ENCODE measurements at regions not wholly inside any gene's neighbourhood (a gene's known extent, or its start where the extent isn't known, plus 50 kb on each side); places are given as distances from the start of the nearest gene placed in this dataset.

- DNase-seq: no peak
Observed at GRCh38 chr1:117678246-117678977, 72.6 kb downstream of the TENT5C start.

DNA sequence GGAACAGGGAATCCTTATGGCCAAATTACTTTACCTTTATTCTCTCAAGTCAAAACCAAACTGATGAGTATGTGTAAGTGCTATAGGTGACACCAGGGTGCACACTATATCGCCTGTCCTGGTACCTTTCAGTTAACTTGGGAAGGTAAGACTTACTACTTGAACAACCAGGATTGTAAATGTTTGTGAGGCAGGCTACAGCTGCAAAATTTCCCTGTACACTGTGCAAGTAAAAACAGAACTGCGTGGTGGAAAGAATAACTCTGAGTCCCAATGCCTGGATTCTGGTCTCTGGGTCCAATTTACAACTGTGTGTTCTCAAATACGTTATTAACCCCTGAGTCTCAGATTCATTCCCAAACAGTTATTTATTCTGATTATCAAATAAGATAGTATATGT, 73.5 kb downstream of the TENT5C start:
- no peak for DNase-seq

DNA sequence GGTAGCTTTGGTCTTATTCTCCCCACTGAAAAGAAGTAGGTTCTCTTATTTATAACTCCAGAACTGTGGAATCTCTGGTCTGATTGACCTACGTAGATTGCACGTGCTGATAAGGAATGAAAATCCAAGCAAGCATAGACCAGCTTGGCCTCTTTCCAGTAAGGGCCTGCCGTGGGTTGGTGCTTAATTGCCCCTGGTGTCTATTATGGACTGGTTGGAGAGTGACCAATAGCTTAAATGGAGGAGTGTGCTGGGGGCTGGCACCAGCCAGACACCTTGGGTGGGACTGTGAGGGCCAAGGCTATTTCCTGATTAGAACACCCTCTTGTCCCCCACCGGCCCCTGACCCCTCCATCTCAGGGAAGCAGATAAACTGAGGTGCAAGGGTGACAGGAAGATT, 74.0 kb downstream of the TENT5C start:
- no peak for DNase-seq

DNA sequence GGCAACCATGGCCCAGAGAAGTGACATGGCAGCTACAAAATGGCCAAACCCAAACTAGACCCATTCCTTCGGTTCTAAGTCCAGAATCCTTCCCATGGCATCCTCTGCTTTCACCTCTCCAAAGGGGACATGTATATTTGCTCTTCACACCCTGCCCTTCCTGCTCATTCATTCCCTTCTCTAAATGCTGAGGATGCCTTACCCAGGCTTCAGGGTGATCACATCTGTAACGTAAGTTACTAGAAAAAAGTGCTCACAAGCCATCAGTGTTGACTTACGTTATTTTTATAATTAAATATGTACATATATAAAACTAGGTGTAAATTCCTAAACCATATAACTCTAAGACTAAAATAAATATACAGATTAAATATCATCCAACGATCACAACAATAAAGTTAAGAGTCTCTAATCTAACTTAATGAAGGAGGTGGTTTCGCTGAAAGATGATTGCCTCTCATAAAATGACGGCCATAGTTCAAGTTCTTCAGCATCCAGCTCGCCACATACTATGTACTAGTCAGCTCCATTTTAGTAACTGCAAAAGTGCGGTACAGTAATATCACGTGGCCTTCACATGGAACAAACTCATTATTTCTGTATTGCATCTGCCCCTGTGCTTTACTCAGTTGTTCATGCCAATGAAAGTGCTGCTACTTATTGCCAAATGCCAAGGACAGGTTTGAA, 74.6 kb downstream of the TENT5C start:
- DNase-seq: no peak

DNA sequence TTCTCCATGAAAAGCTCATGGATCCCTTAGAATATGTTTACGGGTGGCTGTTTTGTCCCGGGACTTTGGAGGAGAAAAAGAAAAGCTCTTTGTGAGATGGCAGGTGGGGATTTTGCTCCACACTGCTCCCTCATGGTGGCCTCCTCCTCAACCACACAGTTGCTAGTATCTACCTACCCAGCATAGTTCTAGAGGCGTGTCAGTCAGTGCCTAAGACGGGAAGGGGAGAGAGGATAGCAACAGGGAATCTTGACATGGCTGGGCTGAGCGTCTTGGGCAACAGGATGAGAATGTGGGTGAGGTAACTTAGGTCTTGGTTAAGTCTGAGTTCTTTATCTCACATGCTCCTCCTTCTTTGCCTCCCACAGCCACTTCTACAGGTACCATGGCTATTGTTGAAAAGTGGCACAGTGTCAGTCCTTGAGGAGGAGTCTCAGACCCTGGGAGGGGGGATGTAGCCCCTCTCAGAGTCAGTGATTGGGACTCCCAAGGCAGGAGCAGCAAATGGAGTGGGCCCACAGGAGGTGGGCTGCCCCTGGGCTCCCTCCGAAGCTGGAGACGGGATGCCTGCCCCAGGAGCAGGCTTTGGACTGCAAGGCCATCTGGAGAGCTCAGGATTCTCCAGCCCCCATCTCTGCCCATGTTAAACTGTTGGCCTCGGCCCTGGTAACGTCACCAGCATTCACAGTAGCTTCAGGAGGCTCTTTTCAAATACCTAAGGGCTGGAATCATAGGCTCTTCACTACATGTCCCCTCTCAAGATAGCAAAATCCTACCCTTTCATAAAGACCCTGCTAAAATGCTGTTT, 75.4 kb downstream of the TENT5C start:
- DNase-seq: no peak

DNA sequence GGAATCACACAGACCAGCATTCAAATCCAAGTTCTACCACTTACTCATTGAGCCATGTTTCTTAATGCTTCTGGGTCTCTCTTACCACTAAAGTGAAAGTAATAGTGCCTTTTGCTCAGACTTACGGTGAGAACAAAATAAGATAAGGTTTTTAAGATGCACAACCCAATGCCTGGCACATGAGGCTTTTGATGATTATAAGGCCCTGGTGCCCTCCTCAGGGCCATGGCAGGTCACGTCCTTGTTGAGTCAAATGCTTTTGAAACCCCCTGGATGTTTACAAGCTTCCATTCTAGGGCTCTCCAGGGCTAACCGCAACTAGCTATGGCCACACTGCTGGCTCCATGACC, 76.0 kb downstream of the TENT5C start:
- no peak for DNase-seq

GRCh38 chr1:117682372-117682771, 76.5 kb downstream of the TENT5C start:
- no peak for DNase-seq

GRCh38 chr1:117683571-117684285, 77.9 kb downstream of the TENT5C start:
- no peak for DNase-seq

DNA sequence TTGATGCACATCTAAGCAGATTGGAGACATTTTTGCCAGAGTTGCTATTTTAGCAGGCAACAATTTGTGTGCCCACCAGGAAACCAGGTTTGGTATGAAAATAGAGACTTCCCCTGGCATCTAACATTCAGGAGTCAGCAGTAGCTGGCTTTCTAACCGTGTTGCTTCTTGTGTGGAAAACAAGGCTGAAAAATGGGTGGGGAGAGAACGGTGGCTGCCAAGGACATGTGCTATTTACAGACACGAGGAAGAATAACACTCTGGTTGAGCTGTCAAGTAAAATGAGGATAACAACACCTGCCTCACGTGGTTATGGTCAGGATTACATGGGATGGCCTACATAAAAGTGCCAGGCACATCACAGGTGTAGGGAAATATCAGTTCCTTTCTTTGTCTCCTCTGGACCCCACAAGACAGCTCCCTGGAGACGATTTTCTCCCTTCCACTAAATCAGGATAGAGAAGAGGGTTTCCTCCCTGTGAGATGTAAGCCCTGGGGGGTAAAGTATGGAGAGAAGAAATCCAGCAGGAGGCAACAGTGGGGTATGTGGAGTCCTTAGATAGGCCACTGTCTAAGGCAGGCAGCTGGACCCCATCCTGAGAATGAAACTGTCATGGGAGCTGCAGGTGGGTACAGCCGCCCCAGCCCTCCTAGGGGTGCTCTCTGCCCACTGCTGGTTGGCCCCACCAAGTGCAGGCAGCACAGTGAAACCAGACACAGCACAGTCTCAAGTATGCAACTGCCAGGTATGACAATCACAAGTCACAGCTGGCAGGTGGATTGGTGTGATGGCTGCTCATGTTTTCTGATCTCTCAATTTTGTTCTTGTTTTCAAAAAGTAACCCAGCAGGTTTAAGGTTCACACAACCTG, 80.3 kb downstream of the TENT5C start:
- DNase-seq: no peak

- DNase-seq: no peak
Observed at GRCh38 chr1:117686907-117687306, 81.1 kb downstream of the TENT5C start.

DNA sequence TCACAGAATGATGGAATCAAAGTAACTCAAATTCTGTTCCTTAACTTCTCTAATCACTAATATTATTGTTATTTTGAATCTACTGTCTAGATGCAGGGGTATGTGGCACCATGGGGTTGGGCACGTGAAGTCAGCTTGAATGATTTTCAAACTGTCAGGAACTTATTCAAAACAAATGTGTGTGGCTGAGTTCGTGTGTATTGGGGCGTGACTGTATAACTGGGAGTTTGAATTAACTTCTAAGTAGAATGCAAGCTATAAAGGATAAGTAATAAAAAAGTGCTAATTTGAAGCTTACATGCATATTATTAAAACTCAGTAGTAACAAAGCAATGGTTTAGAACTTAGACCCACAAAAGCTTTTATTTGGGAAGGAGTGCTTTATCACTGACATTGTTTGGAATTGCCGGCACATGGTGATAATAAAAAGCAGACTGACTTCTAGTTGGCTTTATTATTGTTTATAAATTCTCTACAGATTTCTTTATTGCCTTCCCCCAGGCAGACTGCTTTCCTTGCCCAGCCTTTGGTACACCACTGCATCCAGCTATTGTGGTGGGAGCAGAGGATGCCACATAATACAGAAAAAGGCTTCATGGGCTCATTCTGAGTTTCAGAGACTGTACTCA, 84.3 kb downstream of the TENT5C start:
- no peak for DNase-seq

GRCh38 chr1:117691942-117692341, 86.1 kb downstream of the TENT5C start:
- no peak for DNase-seq

DNA sequence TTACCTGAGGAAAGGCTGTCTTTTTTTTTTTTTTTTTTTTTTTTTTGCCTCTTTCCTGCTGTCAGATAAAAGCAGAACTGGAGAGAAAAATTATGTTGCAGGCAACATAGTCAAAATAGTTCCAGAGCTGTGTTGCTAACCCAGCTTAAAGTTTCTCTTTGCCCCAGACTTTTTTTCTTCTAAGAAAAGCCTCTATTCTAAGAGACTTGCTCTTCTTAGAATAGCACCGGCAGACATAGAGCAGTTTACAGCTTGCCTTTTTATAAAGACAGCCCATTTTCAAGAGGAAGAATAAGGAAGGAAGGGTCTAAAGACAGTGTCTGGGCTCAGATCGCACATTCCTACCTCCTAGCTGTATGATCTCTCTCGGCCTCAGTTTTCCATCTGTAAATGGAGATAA, 88.7 kb downstream of the TENT5C start:
- DNase-seq: no peak

GRCh38 chr1:117695796-117696490, 90.1 kb downstream of the TENT5C start:
- no peak for DNase-seq

DNA sequence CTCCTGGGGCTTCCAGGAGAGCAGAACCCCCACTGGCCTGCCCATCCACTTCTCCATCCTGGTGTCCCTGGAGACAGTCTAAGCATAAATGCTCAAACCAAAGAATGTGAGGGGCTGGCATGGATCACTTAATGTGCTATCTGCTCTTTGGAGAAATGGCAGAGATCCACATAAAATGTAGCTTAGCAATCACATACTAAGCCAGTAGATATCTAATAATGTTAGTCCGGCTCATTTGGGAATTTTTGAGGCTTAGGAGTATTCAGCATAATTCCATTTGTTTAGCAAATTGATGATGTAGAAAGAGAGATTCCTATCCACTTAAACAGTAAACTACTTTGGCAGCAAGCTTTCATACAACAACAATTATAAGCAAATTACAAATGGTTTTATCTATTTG, 90.7 kb downstream of the TENT5C start:
- no peak for DNase-seq

GRCh38 chr1:117697220-117697781, 91.5 kb downstream of the TENT5C start:
- no peak for DNase-seq

DNA sequence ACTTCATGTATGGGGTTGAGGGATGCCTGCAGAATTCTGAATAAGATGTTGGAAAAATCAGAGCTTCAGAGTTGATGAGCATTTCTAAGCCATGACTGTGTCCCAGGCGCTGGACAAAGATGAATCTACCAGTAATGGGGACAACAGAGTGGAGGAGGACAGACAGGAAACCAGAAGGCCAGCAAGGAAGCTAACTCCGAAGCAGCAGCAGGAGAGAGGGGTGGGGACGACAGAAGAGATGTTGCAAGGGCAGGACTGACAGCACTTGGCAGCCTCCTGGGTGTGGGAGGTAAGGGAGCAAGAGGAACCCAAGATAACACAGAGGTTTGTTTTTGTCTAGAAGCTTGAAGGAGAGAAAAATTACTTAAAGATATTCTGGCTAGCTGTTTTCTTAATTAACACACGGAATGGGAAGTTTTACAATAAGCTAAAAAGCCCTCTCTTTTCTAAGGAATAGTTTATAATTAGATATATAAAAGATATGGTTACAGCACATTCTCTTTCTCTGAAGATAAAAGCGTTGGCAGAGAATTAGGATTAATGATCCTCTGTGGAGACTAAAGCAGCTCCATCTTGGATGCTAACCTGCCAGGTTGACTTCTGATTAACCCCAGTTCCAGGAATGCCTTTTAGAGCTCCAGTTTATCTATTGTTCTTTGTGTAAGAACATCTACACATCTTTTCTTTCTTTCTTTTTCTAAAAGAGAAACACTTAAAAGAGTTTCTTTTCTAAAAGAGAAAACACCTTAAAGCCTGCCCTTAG, 92.7 kb downstream of the TENT5C start:
- DNase-seq: no peak

GRCh38 chr1:117699953-117700352, 94.1 kb downstream of the TENT5C start:
- no peak for DNase-seq

- DNase-seq: no peak
Observed at GRCh38 chr1:117702654-117703053, 96.8 kb downstream of the TENT5C start.

DNA sequence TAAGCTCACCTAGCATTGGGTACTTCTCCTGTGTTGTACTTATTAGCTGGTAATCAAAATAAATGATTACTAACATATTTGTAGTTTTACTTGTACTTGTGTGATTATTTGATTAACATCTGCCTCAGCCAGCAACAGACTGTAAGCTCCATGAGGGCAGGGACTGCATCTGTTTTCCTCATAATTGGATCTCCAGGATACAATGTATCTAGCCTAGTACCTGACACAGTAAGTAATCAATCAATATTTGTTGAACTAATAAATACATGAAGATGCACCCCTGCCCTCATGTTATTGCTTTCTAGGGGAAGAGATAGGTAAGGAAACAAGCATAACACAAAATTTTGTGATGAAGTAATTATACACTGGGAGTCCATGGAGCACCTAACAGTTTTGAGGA, 101.5 kb downstream of the TENT5C start:
- no peak for DNase-seq
